Stimulated activated CD4-positive, alpha-beta T cell treated with anti-CD3 and anti-CD28 coated beads, Interleukin-1b, Interleukin-23, amount 100 ng/mL, for 24 hours (primary cell): ENCODE measurements at regions not wholly inside any gene's neighbourhood (a gene's known extent, or its start where the extent isn't known, plus 50 kb on each side); places are given as distances from the start of the nearest gene placed in this dataset.

Source experiments
- DNase-seq, 4 experiments: peaks; one replicate each; pipeline ENCODE4 v3.0.0-alpha.2; 2020; ENCODE audit warnings: low read depth in 4 of 4, low spot score in 1 of 4

DNA sequence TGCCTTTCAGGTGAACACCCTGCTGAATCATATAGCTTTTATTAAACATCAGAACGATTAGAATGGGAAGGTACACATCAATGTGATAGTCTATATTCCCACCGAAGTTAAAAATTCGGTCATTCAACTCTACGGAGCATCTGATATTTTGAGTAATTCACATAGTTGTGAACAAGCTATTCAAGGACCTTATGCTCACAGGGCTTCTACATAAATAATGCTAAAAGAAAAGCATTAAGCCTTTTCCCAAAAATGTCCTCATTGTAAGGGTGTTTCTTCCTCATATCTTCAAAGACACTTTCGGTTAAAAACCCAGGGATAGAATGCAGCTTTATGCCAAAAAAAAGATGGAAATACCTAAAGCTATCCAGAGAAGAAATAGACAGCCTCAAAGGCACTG lies 79.7 kb upstream of the EDNRA start:
- DNase-seq: no peak

DNA sequence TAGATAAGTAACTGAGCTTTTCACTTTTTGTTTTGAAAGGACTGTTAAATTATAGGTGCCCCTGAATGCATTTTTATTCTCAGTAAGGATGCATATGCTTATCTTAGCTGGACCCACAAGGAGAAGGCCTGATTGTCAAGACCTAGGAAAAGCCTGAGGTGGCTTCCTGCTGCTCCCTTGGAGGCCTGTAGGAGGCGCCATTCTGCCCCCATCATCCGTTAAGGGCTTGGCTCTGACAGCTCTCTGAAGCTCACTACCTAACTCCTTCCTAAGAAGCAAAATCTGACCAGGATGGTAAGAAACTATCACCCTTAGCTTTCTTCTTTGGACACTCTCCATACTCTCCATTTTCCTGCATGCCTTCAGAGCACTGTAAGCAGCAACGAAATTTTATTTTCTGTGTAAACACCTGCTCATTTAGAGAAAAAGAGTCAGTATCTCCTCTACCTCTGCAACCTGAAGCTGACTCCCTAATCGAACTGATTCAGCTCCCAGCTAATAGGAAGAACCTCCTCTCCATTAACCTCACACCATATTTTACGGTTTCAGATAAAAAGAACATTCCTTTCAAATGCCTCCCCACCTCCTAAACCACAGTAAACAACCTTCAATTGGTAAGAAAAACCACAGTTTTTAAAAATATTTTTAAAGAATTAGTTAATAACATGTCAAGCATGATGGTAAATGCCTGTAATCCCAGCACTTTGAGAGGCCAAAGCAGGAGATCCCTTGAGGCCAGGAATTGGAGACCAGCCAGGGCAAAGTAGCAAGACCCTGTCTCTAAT lies 73.4 kb upstream of the EDNRA start:
- no peak for DNase-seq

DNA sequence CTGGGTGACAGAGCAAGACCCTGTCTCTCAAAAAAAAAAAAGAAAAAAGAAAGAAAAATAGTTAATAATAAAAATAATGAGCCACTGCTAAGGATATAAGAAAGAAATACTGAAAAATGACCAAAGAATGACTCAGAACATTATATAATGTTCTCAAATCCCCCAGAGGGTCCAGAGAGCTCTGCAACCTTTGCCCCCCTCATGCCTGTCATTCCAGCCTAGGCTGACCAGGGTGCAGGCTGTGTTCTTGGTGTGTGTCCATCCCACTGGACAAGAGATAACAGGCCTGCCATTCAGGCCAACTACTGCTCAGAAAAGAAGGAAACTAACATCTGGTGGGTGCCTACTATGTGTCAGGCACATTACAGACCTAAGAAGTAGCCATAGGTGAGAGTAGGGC lies 72.7 kb upstream of the EDNRA start:
- DNase-seq: no peak

DNA sequence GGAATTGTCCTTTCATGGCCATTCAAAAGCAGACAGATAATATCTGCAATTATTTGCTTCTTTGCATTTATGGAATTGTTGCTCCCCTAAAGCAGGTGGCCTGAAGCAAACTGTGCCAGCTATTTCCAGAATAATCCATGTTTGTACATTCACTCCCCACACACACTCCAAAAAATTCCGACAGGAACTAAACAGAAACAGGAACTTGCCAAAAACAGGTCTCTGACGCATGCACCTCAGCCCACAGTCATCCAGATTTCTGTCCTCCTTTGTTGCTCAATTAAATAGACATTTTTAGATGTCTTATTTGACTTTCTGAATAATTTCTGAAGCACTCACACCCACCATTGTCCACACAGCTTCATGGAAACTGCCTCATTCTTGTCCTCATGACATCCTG lies 71.5 kb upstream of the EDNRA start:
- no peak for DNase-seq

DNA sequence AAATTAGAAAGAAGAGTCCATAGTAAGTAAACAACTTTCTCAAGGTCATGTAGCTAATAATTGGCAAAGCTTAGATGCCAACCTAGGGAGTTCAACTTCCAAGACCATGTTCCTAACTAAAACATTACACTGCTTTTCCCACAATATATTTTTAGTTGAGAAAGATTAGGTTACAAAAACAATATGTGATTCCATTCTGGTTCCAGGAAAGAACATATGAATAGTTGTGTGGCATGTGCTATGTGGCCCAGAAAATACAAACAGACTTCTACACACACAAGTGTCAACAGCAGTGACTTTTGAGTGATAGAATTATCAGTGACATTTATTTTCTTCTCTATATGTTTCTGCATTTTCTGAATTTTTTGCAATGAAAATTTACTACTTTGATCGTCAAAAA lies 62.7 kb upstream of the EDNRA start:
- no peak for DNase-seq

DNA sequence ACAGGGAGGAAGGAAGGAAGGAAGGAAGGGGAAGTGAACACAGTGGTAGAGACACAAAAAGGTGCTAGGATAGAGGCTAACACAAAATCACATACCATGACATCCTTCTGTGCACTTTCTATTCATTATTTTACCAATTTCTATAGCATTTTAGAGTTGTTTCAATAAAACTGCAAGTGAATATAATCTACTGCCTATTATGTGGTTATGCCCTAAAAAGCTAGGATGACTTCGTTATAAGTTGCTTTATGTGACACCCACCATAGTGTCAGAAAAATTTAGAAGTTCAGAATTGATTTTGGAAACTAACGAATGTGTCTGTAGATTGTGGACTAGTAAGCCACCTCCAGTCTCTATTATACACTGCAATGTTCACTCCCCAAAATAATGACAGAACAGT lies 59.4 kb upstream of the EDNRA start:
- no peak for DNase-seq

DNA sequence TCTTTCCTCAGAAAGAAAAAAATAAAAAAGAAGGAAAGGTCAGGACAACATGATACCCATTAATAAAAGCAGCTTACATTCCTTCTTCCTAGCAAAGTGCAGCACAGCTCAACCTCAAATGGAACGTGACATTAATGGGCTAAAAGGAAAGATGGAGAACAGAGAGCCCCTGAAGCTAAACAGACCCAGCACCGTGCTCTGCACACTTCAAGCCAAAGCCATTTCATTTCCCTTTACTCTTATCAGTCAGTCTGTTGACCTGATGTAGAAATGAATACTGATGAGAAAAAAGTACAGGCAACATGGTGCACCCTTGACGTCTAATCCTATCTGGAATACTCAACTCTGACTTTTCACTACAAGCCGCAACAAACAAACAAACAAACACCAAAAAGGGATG lies 57.7 kb upstream of the EDNRA start:
- DNase-seq: no peak

DNA sequence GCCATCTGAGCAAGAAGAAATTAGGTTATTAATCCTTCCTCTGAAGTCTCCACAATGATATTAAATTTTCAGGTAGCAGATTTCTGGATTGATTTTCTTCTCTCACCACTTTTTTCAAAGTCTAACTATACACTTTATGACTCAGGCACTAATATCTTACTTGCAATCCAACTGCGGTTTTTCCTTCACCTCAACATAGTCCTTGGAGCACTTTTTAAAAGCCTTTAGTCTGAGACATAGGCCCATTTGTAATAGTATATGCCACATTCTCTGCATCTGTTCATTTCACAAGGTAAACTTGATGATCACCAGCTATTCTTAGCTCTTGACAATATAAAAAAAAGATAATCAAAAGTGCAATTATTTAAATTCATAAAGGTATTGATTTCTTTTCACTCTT lies 55.9 kb upstream of the EDNRA start:
- no peak for DNase-seq

DNA sequence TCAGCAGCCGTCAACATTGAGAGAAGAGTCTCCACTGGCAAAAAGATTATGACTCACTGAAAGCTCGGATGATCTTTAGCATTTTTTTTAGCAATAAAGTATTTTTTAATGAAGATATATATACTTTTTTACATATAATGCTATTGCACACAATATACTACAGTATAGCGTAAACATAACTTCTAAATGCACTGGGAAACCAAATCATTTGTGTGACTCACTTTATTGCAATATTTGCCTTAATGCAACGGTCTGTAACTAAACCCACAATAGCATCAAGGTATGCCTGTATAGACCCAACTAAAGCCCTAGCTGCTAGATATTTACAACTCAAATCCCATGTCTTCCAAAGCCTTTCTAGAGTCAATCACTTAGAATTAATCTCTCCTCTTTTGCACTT lies 52.3 kb upstream of the EDNRA start:
- DNase-seq: no peak

DNA sequence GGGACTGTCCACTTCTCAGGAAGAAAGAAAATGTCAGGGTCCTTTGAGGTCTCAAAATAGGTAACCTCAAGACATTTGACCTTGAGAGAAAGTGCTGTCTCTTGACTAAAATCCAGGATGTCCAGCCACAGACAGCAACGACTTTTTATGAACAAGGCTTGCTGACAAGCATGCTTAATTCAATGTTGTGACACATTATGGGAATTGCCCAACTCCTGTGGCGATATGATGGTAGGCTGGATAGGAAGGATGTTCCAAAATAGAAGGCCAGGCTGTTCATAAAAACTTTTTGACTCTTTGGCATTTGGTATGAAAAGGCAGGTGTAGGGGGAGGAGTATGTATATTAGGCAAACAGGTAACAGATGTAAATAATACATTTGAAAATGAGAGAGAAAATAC lies 50.8 kb upstream of the EDNRA start:
- no peak for DNase-seq
